DOHH2 (cell line): ENCODE measurements at regions not wholly inside any gene's neighbourhood (a gene's known extent, or its start where the extent isn't known, plus 50 kb on each side); places are given as distances from the start of the nearest gene placed in this dataset.

ENCODE experiments used
- H3F3A ChIP-seq: fragments of 200-600 bp; sonication (generic), shearing (Covaris generic); 2 replicates; pipeline ENCODE4 v1.6.0; 2016; ENCODE audit warnings: antibody characterized with exemption, mild to moderate bottlenecking; ENCODE audit not compliant: control insufficient read depth, insufficient read depth
- H3K27ac ChIP-seq: fragments of 200-600 bp; sonication (generic); 2 replicates; pipeline ENCODE4 v1.5.1; 2014; ENCODE audit warnings: low read depth, mild to moderate bottlenecking, low read length, moderate library complexity
- H3K27me3 ChIP-seq: fragments of 200-600 bp; sonication (generic); 2 replicates; pipeline ENCODE4 v1.6.1; 2014; ENCODE audit warnings: mild to moderate bottlenecking, low read length, mixed read lengths; ENCODE audit not compliant: control insufficient read depth
- H3K36me3 ChIP-seq: fragments of 200-600 bp; sonication (generic); 2 replicates; pipeline ENCODE4 v1.6.1; 2014; ENCODE audit warnings: mild to moderate bottlenecking, low read length, moderate library complexity, mixed read lengths; ENCODE audit not compliant: control insufficient read depth
- H3K4me1 ChIP-seq: fragments of 200-600 bp; sonication (generic); 2 replicates; pipeline ENCODE4 v1.6.1; 2014; ENCODE audit warnings: mild to moderate bottlenecking, low read length, mixed read lengths; ENCODE audit not compliant: control insufficient read depth
- H3K4me2 ChIP-seq: fragments of 200-600 bp; sonication (generic); 2 replicates; pipeline ENCODE4 v1.6.0; 2014; ENCODE audit warnings: mild to moderate bottlenecking, low read length, moderate library complexity
- H3K4me3 ChIP-seq: fragments of 200-600 bp; sonication (generic); 2 replicates; pipeline ENCODE4 v1.5.1; 2014; ENCODE audit warnings: mild to moderate bottlenecking, low read length, mixed read lengths
- H3K79me2 ChIP-seq: fragments of 200-600 bp; sonication (generic); 2 replicates; pipeline ENCODE4 v1.6.1; 2014; ENCODE audit warnings: mild to moderate bottlenecking, low read length, mixed read lengths; ENCODE audit not compliant: control insufficient read depth
- H3K9me2 ChIP-seq: fragments of 200-600 bp; sonication (generic); replicated peaks from 2 replicates; pipeline ENCODE4 v1.6.1; 2014; ENCODE audit warnings: mild to moderate bottlenecking, low read length, mixed read lengths; ENCODE audit not compliant: control insufficient read depth
- H3K9me3 ChIP-seq: fragments of 200-600 bp; sonication (generic); 2 replicates; pipeline ENCODE4 v1.6.1; 2014; ENCODE audit warnings: antibody characterized with exemption, low read length, mixed read lengths; ENCODE audit not compliant: control insufficient read depth, insufficient read depth
- H4K20me1 ChIP-seq: fragments of 200-600 bp; sonication (generic); 2 replicates; pipeline ENCODE4 v1.6.0; 2014; ENCODE audit warnings: low read depth, mild to moderate bottlenecking, antibody characterized with exemption, low read length, moderate library complexity; ENCODE audit not compliant: control insufficient read depth, insufficient read depth
- CTCF ChIP-seq: fragments of 200-600 bp; sonication (generic); IDR thresholded peaks from one replicate; pipeline ENCODE4 v1.5.1; 2014; ENCODE audit warnings: antibody characterized with exemption, mild to moderate bottlenecking, low read depth, low read length; ENCODE audit not compliant: poor library complexity, severe bottlenecking
- EZH2phosphoT487 ChIP-seq: fragments of 200-600 bp; sonication (generic); IDR thresholded peaks from 2 replicates; pipeline ENCODE4 v1.6.1; 2017; ENCODE audit warnings: borderline replicate concordance, mild to moderate bottlenecking, antibody characterized with exemption, low read length, moderate library complexity, mixed read lengths

- H3K9me3 ChIP-seq, result no peaks in the 10 kb centered on the region; the same call in 1 of the 2 replicates
- H3K27me3 ChIP-seq, result no peaks in the 10 kb centered on the region
- TF ChIP-seq CTCF, result no peak
- TF ChIP-seq EZH2phosphoT487, result no peak
- H3F3A ChIP-seq, result no peaks in the 10 kb centered on the region
- no peak overlapping the region for H3K4me2 ChIP-seq
- H3K27ac ChIP-seq, result no peak overlapping the region
- no peaks in the 10 kb centered on the region for H3K36me3 ChIP-seq
- no peak overlapping the region for H3K4me3 ChIP-seq
- H3K79me2 ChIP-seq, result no peaks in the 10 kb centered on the region
- H3K4me1 ChIP-seq, result no peaks in the 10 kb centered on the region
- no peaks in the 10 kb centered on the region for H4K20me1 ChIP-seq
- no peaks in the 10 kb centered on the region for H3K9me2 ChIP-seq
These were observed 1153.5 kb upstream of the TMPRSS15 start for GRCh38 chr21:19557046-19557445.

DNA sequence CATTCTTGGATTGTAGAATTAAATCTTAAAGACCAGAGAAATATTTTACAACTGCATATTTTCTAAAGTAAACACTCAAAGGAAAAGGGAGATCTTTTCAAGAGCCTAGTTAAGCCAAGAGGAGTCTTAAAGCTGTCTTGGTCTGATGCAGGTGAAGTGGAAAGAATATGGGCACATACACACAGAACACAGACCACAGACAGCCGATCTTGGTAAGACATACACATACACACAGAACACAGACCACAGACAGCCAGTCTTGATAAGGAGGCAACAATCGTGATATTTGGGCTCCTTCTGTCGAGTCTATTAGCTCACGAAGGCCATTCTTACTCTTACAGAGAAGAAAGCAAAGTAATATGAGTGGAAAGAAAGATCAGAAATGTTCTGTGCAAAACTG lies 1153.9 kb upstream of the TMPRSS15 start:
- no peak overlapping the region for H3K4me3 ChIP-seq
- no peaks in the 10 kb centered on the region for H3F3A ChIP-seq
- no peaks in the 10 kb centered on the region for H3K36me3 ChIP-seq
- H3K27me3 ChIP-seq, result no peaks in the 10 kb centered on the region
- H3K4me1 ChIP-seq, result no peaks in the 10 kb centered on the region
- no peak for TF ChIP-seq EZH2phosphoT487
- no peak for TF ChIP-seq CTCF
- H3K4me2 ChIP-seq, result no peak overlapping the region
- H3K9me2 ChIP-seq, result no peaks in the 10 kb centered on the region
- H3K9me3 ChIP-seq, result no peaks in the 10 kb centered on the region; the same call in 1 of the 2 replicates
- no peaks in the 10 kb centered on the region for H3K79me2 ChIP-seq
- no peaks in the 10 kb centered on the region for H4K20me1 ChIP-seq
- no peak overlapping the region for H3K27ac ChIP-seq

DNA sequence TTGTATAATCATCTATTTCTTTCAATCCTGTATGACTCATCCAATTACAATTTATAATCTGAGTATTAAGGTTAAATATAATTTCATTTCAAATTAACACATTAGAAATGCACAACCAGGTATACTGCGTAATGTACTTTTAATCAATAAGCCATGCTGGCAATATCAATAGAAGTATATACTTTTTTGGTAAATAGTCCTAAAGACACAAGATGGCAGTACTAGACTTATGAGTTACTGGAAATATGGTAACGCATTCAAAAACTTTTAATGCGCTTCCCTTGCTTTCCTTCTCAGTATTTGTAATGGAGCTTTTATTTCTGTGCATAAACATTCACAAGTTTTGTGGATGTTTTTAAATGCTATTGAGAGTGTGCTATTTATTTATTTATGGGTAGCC lies 1162.0 kb upstream of the TMPRSS15 start:
- no peaks in the 10 kb centered on the region for H3K4me1 ChIP-seq
- no peak overlapping the region for H3K4me2 ChIP-seq
- no peak overlapping the region for H3K27ac ChIP-seq
- TF ChIP-seq CTCF (no peak), EZH2phosphoT487 (no peak)
- no peaks in the 10 kb centered on the region for H3F3A ChIP-seq
- H3K4me3 ChIP-seq, result no peak overlapping the region
- no peaks in the 10 kb centered on the region for H3K27me3 ChIP-seq
- H3K9me2 ChIP-seq, result no peaks in the 10 kb centered on the region
- no peaks in the 10 kb centered on the region for H4K20me1 ChIP-seq
- H3K79me2 ChIP-seq, result no peaks in the 10 kb centered on the region
- H3K36me3 ChIP-seq, result no peaks in the 10 kb centered on the region
- H3K9me3 ChIP-seq, result no peaks in the 10 kb centered on the region; the same call in 1 of the 2 replicates

DNA sequence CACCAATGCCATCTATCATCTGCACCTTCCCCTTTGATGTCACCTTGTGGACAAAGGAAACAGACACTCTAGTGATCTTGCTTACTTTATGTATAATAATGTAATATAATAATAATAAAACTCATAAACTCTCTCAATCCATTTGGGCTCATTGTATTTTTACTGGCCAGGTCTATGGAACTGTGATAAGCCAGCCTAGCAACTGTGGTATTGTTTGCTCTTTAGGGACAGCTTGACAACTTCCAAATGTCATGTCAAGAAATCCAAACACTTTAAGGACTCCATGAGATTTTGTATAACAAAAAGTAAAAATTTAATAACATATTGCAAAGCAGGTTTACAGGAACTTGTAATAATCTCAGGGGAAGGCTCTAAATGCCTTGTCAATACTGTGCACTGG lies 1163.4 kb upstream of the TMPRSS15 start:
- Histone ChIP-seq H3K4me1 (no peaks in the 10 kb centered on the region), H3K36me3 (no peaks in the 10 kb centered on the region), H3K9me2 (no peaks in the 10 kb centered on the region), H3K9me3 (no peaks in the 10 kb centered on the region; the same call in 1 of the 2 replicates), H3K27ac (no peak overlapping the region), H4K20me1 (no peaks in the 10 kb centered on the region), H3K4me3 (no peak overlapping the region), H3F3A (no peaks in the 10 kb centered on the region), H3K4me2 (no peak overlapping the region), H3K79me2 (no peaks in the 10 kb centered on the region), H3K27me3 (no peaks in the 10 kb centered on the region)
- TF ChIP-seq CTCF, result no peak
- TF ChIP-seq EZH2phosphoT487, result no peak
